ENCODE measurements at regions not wholly inside any gene's neighbourhood (a gene's known extent, or its start where the extent isn't known, plus 50 kb on each side); places are given as distances from the start of the nearest gene placed in this dataset.

DNA sequence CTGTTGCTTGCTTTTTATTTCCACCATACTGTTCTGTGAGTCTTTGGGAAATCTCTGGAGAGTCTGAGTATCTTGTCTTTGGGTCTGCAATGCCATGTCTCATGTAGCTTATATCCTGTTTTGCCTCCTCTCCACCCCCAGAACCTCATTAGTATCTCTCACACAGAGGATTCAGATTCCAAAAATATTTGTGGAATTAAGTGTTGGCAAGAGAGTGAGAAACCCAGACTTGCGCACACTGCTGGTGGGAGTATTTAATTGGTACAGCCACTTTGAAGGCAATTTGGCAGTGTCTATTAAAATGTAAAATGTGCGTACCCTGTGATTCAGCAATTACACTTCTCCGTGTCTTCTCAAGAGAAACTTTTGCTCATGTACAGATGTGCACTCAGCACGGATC is 68.6 kb downstream of the ZNF621 start:
- DNase-seq = no peak

DNA sequence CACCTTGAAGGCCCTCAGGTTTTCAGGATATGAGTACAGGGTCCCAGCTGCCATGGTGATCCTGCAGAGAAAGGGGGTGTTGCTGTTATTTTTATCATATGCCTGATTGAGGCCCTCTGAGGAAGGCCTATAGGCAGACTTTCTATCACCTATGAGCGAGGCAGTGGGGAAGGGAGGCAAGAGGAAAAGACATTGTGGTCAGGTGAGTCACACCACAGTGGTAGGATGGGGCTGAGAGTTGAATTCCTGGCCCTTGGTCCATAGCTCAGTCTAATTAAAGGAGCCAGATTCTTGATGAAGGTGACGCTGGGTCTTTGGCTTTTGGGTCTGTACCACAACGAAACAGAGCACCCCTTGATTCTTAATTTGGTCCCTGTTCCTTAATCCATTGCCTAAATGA is 72.7 kb downstream of the ZNF621 start:
- no peak for DNase-seq

DNA sequence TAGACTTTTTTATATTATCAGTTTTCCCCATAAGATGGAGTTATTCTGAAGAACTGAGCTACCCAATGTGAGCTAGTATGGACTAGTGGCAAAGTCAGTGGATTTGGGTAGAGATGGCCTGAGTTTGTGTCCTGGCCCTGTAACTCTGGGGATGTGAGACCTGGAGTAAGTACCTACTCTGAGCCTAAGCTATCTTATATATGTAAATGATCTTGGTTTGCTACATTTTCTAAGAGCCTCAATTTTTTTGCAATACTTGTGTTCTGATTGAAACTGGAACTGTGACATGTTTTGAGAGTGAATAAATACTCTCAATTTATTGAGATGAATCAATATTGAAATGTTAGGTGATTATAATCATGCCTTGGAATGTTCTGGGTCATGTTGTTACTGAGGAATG is 73.6 kb downstream of the ZNF621 start:
- no peak for DNase-seq

DNA sequence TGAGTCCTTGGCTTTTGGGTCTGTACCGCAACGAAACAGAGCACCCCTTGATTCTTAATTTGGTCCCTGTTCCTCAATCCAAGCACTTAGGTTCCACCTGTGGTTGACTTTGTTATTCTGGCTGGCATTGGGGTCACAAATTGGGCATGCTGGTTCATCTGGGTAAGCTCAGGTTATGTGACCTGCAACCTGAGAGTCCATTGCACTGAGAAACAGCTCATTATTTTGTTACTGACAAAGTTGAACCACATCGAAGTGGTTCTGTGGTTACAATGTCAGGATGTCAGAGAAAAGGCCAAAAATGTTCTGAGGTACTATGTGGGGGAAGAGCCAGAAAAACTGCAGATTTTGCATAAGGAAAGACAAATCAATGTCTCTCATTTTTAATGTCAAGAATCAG is 74.2 kb downstream of the ZNF621 start:
- DNase-seq = no peak

DNA sequence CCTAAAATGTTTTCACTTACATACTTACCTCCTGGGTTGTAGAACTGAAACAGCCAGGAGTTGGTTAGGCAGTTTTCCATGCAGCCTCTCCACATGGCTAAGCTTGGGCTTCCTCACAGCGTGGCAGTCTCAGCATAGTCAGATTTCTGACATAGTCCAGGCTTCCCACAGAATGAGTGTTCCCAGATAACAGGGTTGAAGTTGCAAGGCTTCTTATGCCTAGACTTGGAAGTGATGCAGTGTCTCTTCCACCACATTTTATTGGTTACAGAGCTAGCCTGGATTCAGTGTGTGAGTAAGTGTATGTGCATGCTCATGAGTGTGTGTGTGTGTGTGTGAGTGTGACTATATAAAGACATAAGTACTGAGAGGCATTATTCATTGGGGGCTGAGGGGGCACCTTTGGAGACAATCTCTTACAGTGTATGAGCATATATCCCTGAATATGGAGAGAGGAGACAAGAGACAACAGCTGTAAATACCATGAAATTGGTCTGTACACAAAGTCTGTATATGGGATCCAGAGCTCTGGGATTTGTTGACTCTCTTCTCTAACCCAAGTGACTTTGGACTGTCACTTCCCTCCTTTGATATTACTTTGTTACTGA is 78.1 kb downstream of the ZNF621 start:
- DNase-seq = no peak

DNA sequence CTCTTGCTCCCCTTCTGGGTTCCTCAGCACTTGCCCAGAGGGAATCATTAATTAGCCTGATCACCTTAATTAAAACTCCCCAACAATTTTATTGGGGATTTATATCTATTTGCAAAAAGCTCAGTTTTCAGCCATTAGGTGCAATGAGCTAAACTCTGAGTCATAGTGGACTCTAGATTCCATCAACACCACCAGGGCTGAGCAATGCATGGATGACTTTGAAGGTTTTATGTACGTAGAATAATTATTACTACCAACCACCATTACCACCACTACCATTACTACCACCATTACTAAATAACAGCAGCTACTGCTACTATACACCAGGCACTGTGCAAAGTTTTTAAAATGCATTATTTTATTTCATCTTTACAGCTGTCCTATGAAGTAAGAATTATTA is 81.2 kb downstream of the ZNF621 start:
- no peak for DNase-seq

DNA sequence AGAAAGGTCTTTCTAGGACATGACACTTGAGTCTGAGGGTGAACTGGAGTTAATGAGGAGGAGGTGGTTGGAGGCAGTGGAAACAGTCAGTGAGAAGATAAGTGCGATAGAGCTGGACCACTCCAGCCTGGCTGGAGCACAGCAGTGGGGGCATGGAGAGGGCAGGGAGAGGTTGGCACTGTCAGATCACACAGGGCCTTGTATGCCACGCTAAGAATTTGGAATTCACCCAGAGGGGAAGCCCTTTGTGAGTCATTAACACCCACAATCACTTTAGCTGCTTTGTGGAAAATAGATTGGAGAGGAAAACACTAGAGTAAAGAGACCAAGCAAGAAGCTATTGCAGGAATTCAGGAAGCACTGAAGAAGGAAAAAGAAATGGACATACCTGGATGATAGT is 83.3 kb downstream of the ZNF621 start:
- no peak for DNase-seq

DNA sequence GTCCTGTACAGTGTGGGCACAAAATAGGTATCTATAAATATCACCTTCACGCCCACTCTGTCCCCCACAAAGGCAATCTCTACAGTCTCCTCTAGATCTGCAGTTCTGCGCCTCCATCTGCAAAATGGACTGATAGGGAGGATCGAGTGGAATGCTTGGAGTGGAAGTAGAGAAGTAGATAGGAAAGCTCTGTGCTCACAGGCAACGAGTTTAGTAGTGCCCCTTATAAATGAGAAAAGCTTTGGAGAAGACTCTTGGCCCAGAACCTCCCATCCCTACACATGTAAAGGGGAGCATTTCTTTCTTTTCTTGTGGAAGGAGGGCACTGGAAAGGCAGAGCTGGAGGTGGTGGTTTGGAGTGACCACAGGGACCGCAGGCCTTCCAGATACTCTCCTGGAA is 88.5 kb downstream of the ZNF621 start:
- DNase-seq = no peak

DNA sequence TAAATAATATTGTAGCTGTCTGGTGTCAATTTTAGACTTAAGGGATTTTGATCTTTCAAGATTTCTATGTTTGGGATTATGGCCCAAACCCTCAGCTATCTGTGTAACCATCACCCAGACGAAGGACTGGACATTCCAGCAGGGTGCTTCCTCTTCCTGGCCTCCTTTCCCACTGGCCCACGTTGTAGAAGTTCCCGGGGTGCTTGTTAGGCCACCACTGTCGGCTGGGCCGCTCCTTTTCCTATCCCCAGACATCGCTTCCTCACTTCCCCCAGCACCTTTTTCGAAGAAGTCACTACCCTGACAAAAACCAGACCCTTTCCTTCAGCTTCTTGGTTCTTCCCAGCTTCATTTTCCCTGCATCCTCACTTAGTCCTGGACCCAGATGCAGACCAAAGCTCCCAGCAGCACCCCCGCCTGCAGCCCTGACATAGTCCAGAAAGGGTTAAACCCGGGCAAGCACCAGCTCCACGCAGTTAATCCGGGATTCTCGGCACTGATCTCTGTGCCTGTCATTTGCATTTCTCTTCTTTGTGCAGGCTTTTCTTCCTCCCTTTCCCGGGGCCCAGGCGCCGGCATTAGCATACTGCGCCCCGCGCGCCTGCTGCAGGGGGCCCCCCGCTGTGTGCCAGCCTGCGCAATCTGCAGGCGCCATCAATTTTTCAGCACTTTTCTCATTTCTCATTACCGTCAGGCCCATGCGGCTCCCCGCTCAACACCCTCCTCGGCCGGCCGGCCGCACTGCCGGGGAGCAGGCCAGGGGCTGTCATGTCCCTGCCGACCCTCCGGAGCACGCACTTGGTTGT is 90.6 kb downstream of the ZNF621 start:
- peak; percentile 33 for DNase-seq

DNA sequence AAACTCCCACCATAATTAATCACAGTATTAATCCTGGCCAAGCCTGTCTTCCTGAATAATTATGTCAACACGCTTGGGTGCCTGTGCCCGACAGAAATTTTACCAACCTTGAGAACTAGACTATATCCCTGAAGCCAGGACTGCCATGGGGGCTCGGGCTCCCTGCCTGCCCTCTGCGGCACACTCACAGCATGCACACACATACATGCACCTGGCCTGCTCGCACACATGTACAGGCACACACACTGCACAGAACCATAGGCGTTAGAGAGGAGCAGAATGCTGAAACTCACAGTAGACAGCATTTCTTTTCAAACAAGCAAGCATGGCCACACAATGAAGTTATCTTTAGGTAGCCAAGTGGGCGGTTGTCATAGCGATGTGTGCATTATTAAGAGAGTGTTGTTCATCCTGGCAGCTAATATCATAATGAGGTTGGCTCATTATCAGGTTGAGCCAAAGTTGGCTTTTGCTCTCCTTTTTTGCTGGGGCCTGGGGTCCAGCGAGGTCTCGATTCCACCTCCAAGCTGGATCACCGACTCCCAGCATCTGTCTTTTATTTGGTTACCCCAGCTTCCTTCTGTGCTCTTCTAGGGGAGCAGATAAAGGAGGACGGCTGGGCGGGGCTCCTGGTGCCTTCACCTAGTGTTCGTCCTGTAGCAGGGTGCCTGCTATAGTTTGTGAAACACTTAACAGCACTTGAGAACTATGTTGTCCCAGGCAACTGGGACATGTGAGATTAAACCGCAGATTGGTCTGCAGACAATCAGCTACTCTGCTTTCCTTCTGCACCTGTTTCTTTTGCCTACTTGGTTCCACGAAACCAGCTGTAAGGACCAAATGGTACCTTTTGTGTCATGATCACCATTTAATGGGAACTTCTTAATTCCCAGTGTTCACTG is 91.4 kb downstream of the ZNF621 start:
- DNase-seq = no peak

DNA sequence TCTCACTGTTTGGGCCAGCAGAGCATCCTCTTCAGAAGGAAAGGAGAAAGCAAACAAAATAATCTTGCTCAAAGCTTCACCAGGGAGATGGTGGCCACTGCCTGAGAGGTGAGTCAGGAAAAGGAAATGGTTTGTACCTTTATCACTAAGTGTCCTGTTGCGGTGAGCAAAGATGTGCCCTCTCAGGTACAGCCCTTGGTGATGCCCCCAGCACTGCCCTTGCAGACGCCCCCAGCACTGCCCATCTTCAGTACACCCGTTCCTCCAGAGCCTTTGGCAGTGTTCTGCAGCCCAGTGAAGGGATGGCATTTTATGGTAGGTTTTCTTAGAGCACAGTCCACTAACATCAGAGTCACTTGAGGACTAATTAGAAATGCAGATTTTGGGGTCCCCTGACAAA is 92.3 kb downstream of the ZNF621 start:
- DNase-seq = no peak

DNA sequence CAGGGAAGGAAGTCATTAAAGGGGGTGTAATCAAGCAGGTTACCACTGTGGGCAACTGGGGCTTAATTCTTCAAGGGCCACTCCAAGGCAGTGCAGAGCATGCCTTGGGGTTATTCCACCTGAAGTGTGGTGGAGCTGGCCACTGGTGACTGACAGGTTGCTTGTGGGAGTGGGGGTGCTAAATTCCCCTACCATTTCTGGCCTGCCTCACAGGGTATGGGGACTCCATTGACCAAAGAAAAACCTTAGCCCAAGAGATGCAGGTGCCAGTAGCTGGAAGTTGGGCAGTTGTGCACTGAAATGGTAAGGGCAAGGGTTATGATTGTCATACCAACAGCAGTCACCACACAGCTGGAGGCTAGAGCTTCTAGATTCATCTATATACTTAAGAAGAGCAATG is 93.4 kb downstream of the ZNF621 start:
- no peak for DNase-seq

DNA sequence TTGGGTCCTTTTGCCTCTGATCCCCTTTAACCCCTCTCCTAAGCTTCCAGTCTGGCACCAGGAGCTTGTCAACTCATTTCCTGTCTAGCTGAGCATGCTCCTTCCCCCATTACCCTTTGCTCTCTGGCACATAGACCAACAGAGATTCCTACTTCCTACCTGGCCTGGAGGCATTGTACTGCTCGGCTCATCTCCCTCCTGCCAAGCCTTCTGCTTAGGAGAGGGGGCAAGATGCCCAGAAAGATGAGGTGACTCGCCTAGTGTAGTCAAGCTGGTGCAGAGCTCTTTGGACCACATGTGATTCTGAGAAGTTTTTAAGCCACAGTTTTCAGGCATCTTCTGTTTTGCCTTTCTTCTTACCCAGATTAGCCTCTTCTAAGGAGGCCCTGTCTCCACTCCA is 95.4 kb downstream of the ZNF621 start:
- DNase-seq = no peak

DNA sequence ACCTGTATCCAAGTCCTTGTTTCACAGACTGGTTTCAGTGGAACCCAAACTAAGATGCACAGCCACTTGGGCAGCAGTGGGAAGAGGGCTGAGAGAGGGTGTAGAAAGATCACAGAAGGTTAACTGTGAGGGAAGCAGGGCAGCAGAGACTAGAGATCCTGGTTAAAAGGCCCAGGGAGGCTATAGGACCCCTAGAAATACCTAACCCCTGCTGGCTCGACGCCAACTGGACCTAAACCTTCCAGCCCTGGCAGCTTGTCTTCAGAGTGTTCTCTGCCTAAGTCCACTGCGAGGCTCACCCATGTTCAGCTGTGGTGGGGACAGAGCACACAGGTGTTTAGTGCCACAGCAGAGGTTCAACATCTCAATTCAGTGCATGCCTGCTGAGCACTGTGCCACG is 96.5 kb downstream of the ZNF621 start:
- DNase-seq = no peak

DNA sequence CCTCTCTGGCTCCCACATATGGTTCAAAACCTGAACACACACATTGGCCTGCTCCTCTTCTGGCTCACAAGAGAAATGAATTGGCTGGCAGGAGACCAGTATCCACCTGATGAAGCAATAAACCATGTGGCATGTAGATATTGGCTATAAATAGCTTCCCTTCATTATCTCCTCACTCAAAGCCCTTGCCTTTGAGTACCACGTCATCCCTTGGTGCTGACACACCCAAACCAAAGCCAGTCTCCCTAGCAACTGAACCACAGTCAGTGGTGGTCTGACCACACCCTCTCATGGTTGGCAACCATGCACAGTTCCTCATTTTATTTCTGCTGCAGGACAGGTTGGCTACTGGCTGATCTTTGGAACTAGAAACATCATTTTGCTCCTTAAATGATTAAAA is 98.8 kb downstream of the ZNF621 start:
- no peak for DNase-seq

DNA sequence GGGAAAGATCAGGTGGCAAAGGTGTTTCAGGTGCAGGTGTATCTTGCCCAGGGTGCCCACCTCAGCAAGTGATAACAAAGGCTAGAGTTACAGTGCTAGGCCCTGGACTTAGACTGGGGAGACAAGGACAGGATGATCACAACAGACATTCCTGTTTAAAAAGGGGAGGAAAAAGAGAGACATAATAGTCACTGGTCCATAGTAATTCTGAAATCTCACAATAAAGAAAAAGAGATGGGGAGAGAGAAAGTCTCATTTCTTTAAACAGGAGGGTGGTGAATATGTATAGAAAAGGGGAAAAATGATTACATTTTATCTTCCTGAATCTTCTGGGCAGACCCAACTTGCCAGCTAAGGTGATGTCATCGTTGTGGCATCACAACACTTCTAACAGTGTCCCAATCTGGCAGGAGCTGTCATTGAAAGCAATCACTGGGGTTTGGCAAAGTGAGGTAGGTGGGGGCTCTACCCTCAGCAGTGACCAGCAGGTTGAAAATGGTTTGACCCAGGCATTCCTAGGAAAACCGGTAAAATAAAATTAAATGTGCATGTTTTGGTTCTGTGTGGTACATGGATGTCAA is 99.5 kb downstream of the ZNF621 start:
- DNase-seq = no peak

DNA sequence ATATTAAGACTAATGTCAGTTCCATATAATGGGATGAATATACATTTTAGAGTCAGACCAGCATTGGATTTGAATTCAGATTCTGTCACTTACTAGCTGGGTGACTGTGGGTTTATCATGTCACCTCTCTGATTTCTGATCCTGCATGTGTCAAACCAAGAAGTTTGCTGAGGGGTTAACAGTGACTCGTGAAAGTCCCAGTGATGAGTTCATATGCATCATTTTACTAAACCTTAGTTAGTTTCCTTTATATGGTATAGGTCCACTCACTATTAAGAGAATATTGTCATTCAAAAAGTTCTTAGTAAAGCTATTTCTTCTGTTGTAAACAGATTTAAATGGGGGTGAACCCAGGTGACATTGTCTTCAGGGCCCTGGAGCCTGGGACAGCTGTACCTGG is 102.3 kb downstream of the ZNF621 start:
- DNase-seq = no peak

DNA sequence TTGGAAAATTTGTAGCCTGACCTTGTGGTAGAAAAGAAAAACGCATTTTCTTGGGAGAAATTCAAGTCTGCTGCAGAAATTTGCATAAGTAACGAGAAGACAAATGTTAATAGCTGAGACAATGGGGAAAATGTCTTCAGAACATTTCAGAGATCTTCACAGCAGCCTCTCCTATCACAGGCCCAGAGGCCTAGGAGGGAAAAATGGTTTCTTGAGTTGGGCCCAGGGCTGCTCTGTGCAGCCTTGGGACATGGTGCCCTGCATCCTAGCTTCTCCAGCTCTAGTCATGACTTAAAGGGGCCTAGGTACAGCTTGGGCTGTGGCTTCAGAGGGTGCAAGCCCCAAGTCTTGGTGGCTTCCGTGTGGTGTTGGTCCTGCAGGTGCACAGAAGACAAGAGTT is 104.2 kb downstream of the ZNF621 start:
- no peak for DNase-seq

DNA sequence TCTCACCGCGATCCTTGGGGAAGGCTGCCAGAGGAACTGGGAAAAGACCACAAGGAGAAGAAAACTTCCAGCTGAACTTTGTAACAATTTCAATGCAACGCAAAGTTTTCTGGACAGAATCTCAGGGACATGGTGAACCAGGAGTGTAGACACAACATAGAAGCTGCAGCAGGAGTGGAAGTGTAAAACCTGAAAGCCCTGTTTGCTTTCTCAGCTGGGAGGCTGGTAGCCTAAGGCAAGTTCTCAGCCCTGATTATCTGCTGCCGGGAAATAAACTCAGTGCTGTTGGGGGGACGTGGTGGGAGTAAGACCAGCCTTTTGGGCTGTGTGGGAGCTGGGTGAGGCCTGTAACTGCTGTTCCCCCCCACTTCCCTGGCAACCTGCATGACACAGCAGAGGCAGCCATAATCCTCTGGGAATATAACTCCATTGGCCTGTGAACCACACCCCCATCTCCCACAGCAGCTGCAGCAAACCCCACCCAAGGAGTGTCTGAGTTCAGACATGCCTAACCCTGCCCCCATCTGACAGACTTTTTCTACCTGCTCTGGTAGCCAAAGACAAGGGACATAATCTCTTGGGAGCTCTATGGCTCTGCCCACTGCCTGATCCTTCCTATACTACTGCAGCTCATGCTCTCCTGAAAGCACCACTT is 106.7 kb downstream of the ZNF621 start:
- no peak for DNase-seq

DNA sequence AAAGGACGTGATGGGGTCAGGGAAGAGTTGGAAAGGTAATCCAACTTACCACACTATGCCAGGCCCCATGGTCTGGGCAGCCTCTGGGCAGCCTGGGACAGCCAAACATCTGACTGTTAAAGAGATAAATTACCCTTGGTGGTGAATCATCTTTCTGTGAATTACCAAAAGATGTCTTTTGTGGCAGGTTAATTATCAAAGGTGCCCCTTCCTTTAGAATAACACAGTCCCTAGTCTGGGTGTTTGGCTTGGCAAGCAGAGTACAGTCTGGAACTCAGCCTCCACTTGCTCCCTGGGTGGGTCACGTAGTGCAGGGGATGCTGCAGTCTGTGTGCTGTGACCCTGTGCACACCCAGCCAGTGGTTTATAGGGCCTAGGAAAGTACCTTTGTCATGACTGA is 113.1 kb downstream of the ZNF621 start:
- DNase-seq = no peak

DNA sequence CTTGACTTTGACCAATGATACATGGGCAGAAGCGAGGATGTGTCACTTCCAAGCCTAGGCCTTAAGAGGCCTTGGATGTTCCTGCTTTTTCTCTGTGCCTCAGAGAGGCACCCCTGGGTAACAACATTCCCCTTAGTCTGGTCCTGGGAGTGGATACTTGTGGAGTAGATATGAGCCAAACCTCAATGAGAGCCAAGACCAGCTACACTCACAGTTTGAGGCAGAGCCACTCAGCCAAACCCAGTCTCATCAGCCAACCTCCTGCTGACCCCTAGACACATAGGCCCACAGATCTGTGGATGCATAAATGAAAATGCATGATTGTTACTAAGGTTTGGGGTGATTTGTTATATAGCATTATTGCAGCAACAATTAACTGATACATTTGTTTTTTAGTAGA is 114.2 kb downstream of the ZNF621 start:
- no peak for DNase-seq

DNA sequence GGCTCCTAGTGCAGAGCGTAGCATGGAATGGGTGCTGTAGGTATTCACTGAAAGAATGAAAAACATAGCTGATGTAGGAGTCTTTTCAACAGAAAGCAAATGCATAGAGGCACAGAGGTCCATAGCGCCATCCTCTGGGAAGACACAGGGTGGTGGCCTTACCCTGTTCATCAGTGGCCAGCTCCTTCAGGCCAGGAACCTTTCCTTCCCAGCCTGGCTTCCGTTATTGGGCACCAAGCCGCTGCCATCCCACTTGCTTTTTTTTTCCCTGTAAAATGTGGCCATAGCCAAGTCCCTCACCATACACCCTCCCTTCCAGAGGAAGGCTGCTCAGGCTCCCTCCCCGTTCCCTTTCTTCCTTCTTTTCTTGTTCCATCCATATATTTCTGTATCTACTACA is 118.1 kb downstream of the ZNF621 start:
- no peak for DNase-seq

DNA sequence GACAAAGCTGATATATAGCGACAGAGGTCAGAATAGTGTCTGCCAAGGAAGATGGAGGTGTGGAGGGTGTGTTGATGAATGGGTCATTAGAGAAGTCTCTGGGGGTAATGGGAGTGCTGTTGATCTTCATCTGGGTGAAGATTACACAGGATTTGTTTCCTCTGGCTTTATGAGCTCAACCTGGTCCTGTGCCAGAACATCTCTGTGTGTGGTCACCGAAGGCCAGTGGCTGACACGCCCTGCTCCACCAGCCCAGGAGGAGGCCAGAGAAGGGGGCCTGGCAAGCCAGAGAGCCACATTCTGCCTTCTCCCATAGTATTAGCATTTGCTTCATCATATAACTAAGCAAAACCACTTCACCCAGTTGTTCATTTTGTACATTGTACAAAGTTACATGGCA is 121.1 kb downstream of the ZNF621 start:
- DNase-seq = peak; percentile 55

All from left hindlimb (tissue), 1 donor.